Thoracic aorta (tissue), 2 donors: ENCODE measurements at regions not wholly inside any gene's neighbourhood (a gene's known extent, or its start where the extent isn't known, plus 50 kb on each side); places are given as distances from the start of the nearest gene placed in this dataset.
A peak's percentile ranks its signal among the peaks of the same experiment; 100 is the strongest.

Experiments
- ATAC-seq: fragments of 150-250 bp; one replicate; pipeline ENCODE4 v1.8.0; 2017; ENCODE audit warnings: low read depth; ENCODE audit not compliant: insufficient number of reproducible peaks, low FRiP score
- DNase-seq: peaks from one replicate; pipeline ENCODE4 v3.0.0-alpha.2; 2020; ENCODE audit warnings: low spot score
- H3K27ac ChIP-seq, 2 donors: fragments of 200-600 bp; sonication (generic); 1 replicate in 1 of 2; 2 replicates in 1 of 2; pipeline ENCODE4 v1.5.1; 2016; ENCODE audit warnings: mild to moderate bottlenecking in 2 of 2, moderate library complexity in 2 of 2
- H3K27me3 ChIP-seq: fragments of 200-600 bp; sonication (generic); replicated peaks from 2 replicates; pipeline ENCODE4 v1.6.0; 2016; ENCODE audit warnings: mild to moderate bottlenecking; ENCODE audit not compliant: insufficient read depth
- H3K36me3 ChIP-seq: fragments of 200-600 bp; sonication (generic); one replicate; pipeline ENCODE4 v1.5.1; 2016
- H3K4me1 ChIP-seq, 2 donors: fragments of 200-600 bp; sonication (generic); 1 replicate in 1 of 2; 2 replicates in 1 of 2; pipeline versions ENCODE4 v1.5.1 to v1.6.0; 2016; ENCODE audit warnings: low read depth in 2 of 2, mild to moderate bottlenecking in 1 of 2; ENCODE audit not compliant: control insufficient read depth in 1 of 2
- H3K4me3 ChIP-seq: fragments of 200-600 bp; sonication (generic); 2 replicates; pipeline ENCODE4 v1.5.1; 2016; ENCODE audit warnings: mild to moderate bottlenecking
- H3K9me3 ChIP-seq: fragments of 200-600 bp; sonication (generic); 2 replicates; pipeline ENCODE4 v1.5.1; 2016
- TF ChIP-seq, protein P1 (sequence below): fragments of 200-600 bp; sonication (generic); IDR thresholded peaks from one replicate; pipeline ENCODE4 v1.5.1; 2019; ENCODE audit warnings: antibody characterized with exemption

DNA sequence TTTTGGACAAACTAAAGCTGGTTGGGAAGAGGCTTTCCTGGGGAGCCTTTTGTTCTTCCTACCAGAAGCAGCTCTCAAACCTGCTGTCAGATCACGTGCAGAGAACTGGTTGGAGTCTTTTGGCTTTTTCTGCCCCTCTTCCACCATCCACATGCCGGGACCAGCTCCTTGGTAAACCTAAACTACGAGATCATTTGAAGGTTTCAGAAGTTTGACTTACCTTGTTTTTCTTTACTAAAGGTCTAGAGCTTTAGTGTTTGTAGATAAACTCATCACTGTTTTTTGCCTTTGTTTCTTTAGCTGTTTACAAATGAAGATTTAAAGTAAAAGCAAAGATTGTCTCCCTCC lies 113.4 kb downstream of the HLX start:
- ATAC-seq (no peak), DNase-seq (no peak)
- Histone ChIP-seq H3K27ac (no peak overlapping the region), H3K4me1 (peaks cover 3 to 11% of the 10 kb centered on the region in 2 donors), H3K27me3 (no peaks in the 10 kb centered on the region), H3K36me3 (no peaks in the 10 kb centered on the region), H3K9me3 (no peaks in the 10 kb centered on the region), H3K4me3 (peak overlapping the region; percentile 66)
- TF ChIP-seq, protein P1, sequence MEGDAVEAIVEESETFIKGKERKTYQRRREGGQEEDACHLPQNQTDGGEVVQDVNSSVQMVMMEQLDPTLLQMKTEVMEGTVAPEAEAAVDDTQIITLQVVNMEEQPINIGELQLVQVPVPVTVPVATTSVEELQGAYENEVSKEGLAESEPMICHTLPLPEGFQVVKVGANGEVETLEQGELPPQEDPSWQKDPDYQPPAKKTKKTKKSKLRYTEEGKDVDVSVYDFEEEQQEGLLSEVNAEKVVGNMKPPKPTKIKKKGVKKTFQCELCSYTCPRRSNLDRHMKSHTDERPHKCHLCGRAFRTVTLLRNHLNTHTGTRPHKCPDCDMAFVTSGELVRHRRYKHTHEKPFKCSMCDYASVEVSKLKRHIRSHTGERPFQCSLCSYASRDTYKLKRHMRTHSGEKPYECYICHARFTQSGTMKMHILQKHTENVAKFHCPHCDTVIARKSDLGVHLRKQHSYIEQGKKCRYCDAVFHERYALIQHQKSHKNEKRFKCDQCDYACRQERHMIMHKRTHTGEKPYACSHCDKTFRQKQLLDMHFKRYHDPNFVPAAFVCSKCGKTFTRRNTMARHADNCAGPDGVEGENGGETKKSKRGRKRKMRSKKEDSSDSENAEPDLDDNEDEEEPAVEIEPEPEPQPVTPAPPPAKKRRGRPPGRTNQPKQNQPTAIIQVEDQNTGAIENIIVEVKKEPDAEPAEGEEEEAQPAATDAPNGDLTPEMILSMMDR = no peak

DNA sequence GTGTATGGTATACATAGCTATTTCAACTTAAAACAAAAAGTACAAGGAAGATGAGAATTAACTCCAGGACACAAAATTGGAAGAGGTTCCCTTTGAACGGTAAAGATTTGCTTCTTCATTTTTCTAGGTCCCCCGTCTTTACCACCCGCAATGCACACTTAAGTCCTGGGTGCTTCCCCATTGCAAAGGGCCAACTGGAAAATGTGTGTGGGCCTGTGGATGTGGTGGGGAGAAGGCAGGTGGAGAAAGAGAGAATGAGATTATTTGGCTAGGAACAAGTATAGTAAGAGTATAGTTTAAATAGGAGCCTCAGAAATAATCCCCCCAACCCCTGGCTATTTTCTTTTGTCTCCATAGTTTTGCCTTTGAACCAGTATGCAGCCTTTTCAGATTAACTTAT lies 115.4 kb downstream of the HLX start:
- Histone ChIP-seq H3K4me1 (peaks cover 3 to 11% of the 10 kb centered on the region in 2 donors), H3K27ac (no peak overlapping the region), H3K4me3 (no peak overlapping the region), H3K27me3 (no peaks in the 10 kb centered on the region), H3K9me3 (no peaks in the 10 kb centered on the region), H3K36me3 (no peaks in the 10 kb centered on the region)
- DNase-seq (no peak), ATAC-seq (no peak)
- TF ChIP-seq, protein P1 = no peak

DNA sequence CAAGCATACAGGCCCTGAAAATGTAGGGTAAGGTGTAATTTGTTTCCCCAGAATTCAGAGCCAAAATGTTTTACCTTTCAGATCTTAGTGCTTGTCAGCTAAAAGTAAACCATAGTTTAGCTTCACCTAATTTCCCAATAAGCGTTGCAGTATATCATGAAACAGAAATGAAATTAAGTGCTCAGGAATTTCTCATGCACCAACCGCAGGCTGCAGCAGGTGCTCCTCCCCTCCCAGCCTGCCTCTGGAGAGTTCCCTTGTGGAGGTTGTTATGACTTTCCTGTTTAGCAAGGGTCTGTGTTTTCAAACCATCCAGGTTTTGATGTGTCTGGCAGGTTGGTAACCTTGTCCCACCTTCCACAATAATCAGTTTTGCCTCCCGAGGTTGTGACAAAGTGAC lies 118.5 kb downstream of the HLX start:
- DNase-seq = no peak
- no peaks in the 10 kb centered on the region for H3K9me3 ChIP-seq
- ATAC-seq = no peak

DNA sequence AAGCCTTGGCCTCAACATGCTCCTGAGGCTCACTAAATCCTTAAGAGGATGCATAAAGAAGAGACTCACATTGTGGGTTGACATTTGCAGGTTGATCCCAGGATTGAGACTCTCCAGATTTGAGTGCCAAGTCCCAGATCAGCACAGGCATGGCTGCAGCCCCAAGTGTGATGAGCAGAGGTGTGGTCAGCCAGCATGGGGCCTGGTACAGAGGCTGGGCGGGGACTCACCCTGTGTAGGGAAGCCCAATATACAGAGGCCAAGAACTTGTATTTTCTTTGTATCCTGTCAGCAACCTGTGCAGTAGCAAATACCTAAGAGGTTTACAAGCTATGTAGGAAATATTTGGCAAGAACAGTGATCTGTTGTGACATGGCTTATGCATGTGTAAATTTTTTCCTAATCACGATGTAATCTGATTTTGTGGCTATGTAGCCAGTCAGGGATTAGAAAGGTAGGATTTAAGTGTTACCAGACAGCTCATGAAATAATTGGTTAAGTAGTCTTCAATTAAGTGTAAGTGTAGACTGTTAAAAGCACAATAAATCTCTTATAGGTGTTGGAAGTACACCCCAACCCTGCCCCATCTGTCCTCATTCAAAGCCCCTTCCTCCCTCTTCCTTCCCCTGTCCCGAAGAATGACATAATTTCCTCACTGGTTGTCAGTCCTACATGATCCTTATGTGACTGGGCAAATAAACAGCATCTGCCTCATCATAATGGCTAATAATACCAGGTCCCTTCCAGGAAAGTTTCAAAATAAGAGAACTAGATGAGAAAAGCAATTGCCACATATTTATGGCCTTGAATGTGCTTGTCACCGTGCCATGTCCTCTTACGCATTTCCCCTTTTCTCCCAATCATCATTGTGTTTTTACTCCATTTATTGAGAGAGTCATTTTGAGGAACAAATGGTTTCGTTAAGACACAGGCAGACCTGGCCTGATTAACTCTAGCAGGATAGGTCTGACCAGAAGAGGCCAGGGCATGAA lies 120.9 kb downstream of the HLX start:
- H3K36me3 ChIP-seq = no peaks in the 10 kb centered on the region
- no peak for DNase-seq
- H3K27me3 ChIP-seq = no peaks in the 10 kb centered on the region
- H3K27ac ChIP-seq = no peak overlapping the region
- H3K4me1 ChIP-seq = no peaks in the 10 kb centered on the region
- H3K9me3 ChIP-seq = no peaks in the 10 kb centered on the region
- TF ChIP-seq, protein P1 = no peak
- no peak overlapping the region for H3K4me3 ChIP-seq
- no peak for ATAC-seq

More for the DNA sequence above, 118.5 kb downstream of the HLX start:
- H3K4me3 ChIP-seq = no peak overlapping the region
- TF ChIP-seq, protein P1 = no peak
- no peaks in the 10 kb centered on the region for H3K36me3 ChIP-seq
- H3K4me1 ChIP-seq = peaks cover 0 to 5% of the 10 kb centered on the region in 2 donors
- H3K27me3 ChIP-seq = no peaks in the 10 kb centered on the region
- no peak overlapping the region for H3K27ac ChIP-seq

DNA sequence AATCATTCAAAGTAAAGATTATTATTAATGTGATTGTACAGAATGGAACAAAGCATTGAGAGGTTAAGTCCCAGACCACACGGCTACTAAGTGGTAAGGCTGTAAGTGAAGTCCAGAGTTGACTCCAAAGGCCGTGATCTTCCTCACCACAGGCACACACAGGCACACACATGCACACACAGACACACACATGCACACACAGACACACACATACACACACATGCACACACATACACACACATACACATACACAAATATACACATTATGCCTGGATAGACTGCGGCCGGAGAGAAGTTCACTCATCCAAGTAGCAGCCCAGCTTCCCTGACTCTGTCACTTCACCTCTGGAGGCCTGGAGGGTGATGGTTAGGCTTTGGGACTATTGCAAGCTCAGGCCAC lies 121.9 kb downstream of the HLX start:
- Histone ChIP-seq H3K27me3 (no peaks in the 10 kb centered on the region), H3K4me1 (no peaks in the 10 kb centered on the region), H3K36me3 (no peaks in the 10 kb centered on the region), H3K27ac (no peak overlapping the region), H3K9me3 (no peaks in the 10 kb centered on the region), H3K4me3 (no peak overlapping the region)
- no peak for ATAC-seq
- DNase-seq = no peak
- TF ChIP-seq, protein P1 = no peak
